OCI-LY7 (cell line): ENCODE measurements at regions not wholly inside any gene's neighbourhood (a gene's known extent, or its start where the extent isn't known, plus 50 kb on each side); places are given as distances from the start of the nearest gene placed in this dataset.

Experiments used
- EZH2phosphoT487 ChIP-seq: fragments of 200-600 bp; sonication (generic); IDR thresholded peaks from 2 replicates; pipeline ENCODE4 v1.6.1; 2018; ENCODE audit warnings: low read depth, borderline replicate concordance, mild to moderate bottlenecking, mixed run types, antibody characterized with exemption, low read length, moderate library complexity, mixed read lengths
- TF ChIP-seq, protein P1 (sequence below): fragments of 200-600 bp; sonication (generic); conservative IDR thresholded peaks from 2 replicates; pipeline ENCODE4 v1.5.1; 2014; ENCODE audit warnings: mild to moderate bottlenecking, antibody characterized with exemption, low read length, moderate library complexity, mixed read lengths

DNA sequence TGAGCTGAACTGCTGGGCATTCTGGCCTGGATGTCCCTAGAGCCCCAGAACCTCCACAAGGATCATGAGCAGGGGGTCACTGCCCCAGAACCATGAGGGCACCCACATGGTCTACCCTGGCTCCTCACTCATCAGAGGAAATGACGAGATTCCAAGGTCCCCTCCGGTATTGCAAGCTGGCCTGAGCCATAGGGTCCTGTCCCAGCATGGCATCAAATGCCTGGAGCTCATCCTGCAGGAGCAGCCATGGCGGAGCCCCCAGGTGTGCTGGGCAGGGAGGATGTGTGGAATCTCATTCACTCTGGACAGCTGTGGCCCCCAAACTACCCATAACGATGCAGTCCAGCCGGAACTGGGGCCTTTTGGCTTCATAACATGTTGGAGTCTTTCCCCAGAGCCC lies 66.6 kb upstream of the ANTXRL start:
- TF ChIP-seq, protein P1, sequence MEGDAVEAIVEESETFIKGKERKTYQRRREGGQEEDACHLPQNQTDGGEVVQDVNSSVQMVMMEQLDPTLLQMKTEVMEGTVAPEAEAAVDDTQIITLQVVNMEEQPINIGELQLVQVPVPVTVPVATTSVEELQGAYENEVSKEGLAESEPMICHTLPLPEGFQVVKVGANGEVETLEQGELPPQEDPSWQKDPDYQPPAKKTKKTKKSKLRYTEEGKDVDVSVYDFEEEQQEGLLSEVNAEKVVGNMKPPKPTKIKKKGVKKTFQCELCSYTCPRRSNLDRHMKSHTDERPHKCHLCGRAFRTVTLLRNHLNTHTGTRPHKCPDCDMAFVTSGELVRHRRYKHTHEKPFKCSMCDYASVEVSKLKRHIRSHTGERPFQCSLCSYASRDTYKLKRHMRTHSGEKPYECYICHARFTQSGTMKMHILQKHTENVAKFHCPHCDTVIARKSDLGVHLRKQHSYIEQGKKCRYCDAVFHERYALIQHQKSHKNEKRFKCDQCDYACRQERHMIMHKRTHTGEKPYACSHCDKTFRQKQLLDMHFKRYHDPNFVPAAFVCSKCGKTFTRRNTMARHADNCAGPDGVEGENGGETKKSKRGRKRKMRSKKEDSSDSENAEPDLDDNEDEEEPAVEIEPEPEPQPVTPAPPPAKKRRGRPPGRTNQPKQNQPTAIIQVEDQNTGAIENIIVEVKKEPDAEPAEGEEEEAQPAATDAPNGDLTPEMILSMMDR = no peak
- no peak for TF ChIP-seq EZH2phosphoT487
